HCT116 (cell line): ENCODE measurements at regions not wholly inside any gene's neighbourhood (a gene's known extent, or its start where the extent isn't known, plus 50 kb on each side); places are given as distances from the start of the nearest gene placed in this dataset.

Experiments
- ATAC-seq: fragments of 200-7000 bp; cut with Tn5 transposase; 2 replicates; pipeline ENCODE4 v1.9.1; 2020; ENCODE audit warnings: mild to moderate bottlenecking, moderate library complexity
- BruUV-seq: library from RNA; stranded (reverse); fragments of 400-500 nt; replicated peaks from 2 replicates; lab custom pipeline; 2021; lab: Mats Ljungman, UMichigan
- CTCF ChIA-PET: fragments of 300-600 bp; sonication (Branson Sonifier 250); formaldehyde crosslinking; loops from one replicate; lab custom pipeline; 2021; ENCODE audit warnings: antibody characterized with exemption; lab: Charles Lee
- POLR2A ChIA-PET: fragments of 300-600, 350-600 bp; sonication (Branson Sonifier 250); formaldehyde crosslinking; loops from one replicate; lab custom pipeline; 2021; ENCODE audit warnings: antibody characterized with exemption; lab: Charles Lee
- RAD21 ChIA-PET, 2 experiments: fragments of 300-600 bp; sonication (Branson Sonifier 250); formaldehyde crosslinking; loops; one replicate each; lab custom pipeline; 2023; ENCODE audit warnings: low total read pairs in 2 of 2; ENCODE audit not compliant: uncharacterized antibody in 2 of 2, unreplicated experiment in 2 of 2, low non-redundant PET in 1 of 2; lab: Charles Lee
- DNase-seq: peaks from one replicate; pipeline ENCODE4 v3.0.0-alpha.2; 2010; ENCODE audit warnings: low read depth, low spot score
- H2AFZ ChIP-seq: fragments of 200-600 bp; shearing (Covaris generic), sonication (generic); 2 replicates; pipeline ENCODE4 v1.6.1; 2017; ENCODE audit warnings: low read depth, mixed run types, mixed read lengths, antibody characterized with exemption, low read length; ENCODE audit not compliant: poor library complexity, severe bottlenecking
- H3K27ac ChIP-seq: 2 replicates; pipeline ENCODE4 v1.5.1; 2012; ENCODE audit warnings: low read depth, low read length
- H3K27me3 ChIP-seq: fragments of 200-600 bp; sonication (generic); 2 replicates; pipeline ENCODE4 v1.6.1; 2016; ENCODE audit warnings: mixed run types, low read length, mixed read lengths; ENCODE audit not compliant: insufficient read depth
- H3K36me3 ChIP-seq, 2 experiments: fragments of 200-500 bp in 1 of 2; fragments of 200-600 bp in 1 of 2; sonication (Bioruptor generic) in 1 of 2; sonication (generic) in 1 of 2; 2 replicates each; pipeline versions ENCODE4 v1.5.1 to v1.6.1; 2014 to 2016; ENCODE audit warnings: low read length in 2 of 2, inconsistent platforms in 1 of 2, mixed read lengths in 1 of 2, mixed run types in 1 of 2; ENCODE audit not compliant: insufficient read depth in 2 of 2, control insufficient read depth in 1 of 2
- H3K4me1 ChIP-seq, 2 experiments: fragments of 200-600 bp in 1 of 2; sonication (generic) in 1 of 2; 2 replicates each; pipeline versions ENCODE4 v1.5.1 to v1.6.1; 2012 to 2017; ENCODE audit warnings: low read length in 2 of 2, inconsistent platforms in 1 of 2, mild to moderate bottlenecking in 1 of 2, mixed read lengths in 1 of 2, mixed run types in 1 of 2, moderate library complexity in 1 of 2; ENCODE audit not compliant: insufficient read depth in 2 of 2, control insufficient read depth in 1 of 2
- H3K4me2 ChIP-seq: fragments of 200-600 bp; sonication (generic); 2 replicates; pipeline ENCODE4 v1.6.1; 2017; ENCODE audit warnings: mixed run types, low read length, mixed read lengths
- H3K4me3 ChIP-seq, 2 experiments: fragments of 200-600 bp in 1 of 2; sonication (generic) in 1 of 2; replicated peaks in 1 of 2; 2 replicates each; pipeline ENCODE4 v1.5.1; 2011 to 2016; ENCODE audit warnings: low read length in 2 of 2, control low read depth in 1 of 2, low read depth in 1 of 2, mild to moderate bottlenecking in 1 of 2, mixed read lengths in 1 of 2, mixed run types in 1 of 2
- H3K79me2 ChIP-seq: fragments of 200-600 bp; sonication (generic); 2 replicates; pipeline ENCODE4 v1.6.1; 2017; ENCODE audit warnings: mild to moderate bottlenecking, mixed run types, low read length, moderate library complexity, mixed read lengths; ENCODE audit not compliant: insufficient read depth
- H3K9ac ChIP-seq: fragments of 200-600 bp; sonication (generic); 2 replicates; pipeline ENCODE4 v1.6.1; 2016; ENCODE audit warnings: low read length, mixed read lengths
- H3K9me2 ChIP-seq: fragments of 200-600 bp; sonication (generic), shearing (Covaris generic); 2 replicates; pipeline ENCODE4 v1.6.1; 2017; ENCODE audit warnings: mixed run types, mild to moderate bottlenecking, moderate library complexity; ENCODE audit not compliant: insufficient read depth
- H3K9me3 ChIP-seq, 2 experiments: fragments of 200-500 bp in 1 of 2; fragments of 200-600 bp in 1 of 2; sonication (Bioruptor generic) in 1 of 2; sonication (generic) in 1 of 2; 2 replicates each; pipeline ENCODE4 v1.6.1; 2014 to 2017; ENCODE audit warnings: low read length in 2 of 2, mixed read lengths in 2 of 2, inconsistent platforms in 1 of 2, low read depth in 1 of 2, mild to moderate bottlenecking in 1 of 2, mixed run types in 1 of 2, moderate library complexity in 1 of 2; ENCODE audit not compliant: control insufficient read depth in 1 of 2, insufficient read depth in 1 of 2
- H4K20me1 ChIP-seq: fragments of 200-600 bp; sonication (generic), shearing (Covaris generic); 2 replicates; pipeline ENCODE4 v1.6.1; 2017; ENCODE audit warnings: mixed run types, mild to moderate bottlenecking, moderate library complexity; ENCODE audit not compliant: insufficient read depth
- ATF3 ChIP-seq: IDR thresholded peaks from 2 replicates; pipeline ENCODE4 v1.6.1; 2012
- CBX3 ChIP-seq: IDR thresholded peaks from 2 replicates; pipeline ENCODE4 v1.6.1; 2012; ENCODE audit warnings: low read depth
- ELF1 ChIP-seq: IDR thresholded peaks from 2 replicates; pipeline ENCODE4 v1.6.1; 2012; ENCODE audit warnings: low read depth, borderline replicate concordance
- POLR2AphosphoS5 ChIP-seq: IDR thresholded peaks from 2 replicates; pipeline ENCODE4 v1.6.1; 2011; ENCODE audit warnings: mild to moderate bottlenecking, low read depth, low read length, moderate library complexity
- RAD21 ChIP-seq: IDR thresholded peaks from 2 replicates; pipeline ENCODE4 v1.6.1; 2012; ENCODE audit warnings: low read depth, mild to moderate bottlenecking
- SIN3A ChIP-seq: IDR thresholded peaks from 2 replicates; pipeline ENCODE4 v1.6.1; 2012; ENCODE audit warnings: low read depth
- TCF7L2 ChIP-seq: IDR thresholded peaks from 2 replicates; pipeline ENCODE4 v1.7.0; 2011; ENCODE audit warnings: borderline replicate concordance, inconsistent platforms; ENCODE audit not compliant: insufficient read depth, insufficient read length; ENCODE audit errors: extremely low read depth
- ZNF274 ChIP-seq: fragments of 200-500 bp; sonication (Bioruptor generic); IDR thresholded peaks from 2 replicates; pipeline ENCODE4 v1.6.1; 2014; ENCODE audit warnings: mild to moderate bottlenecking, low read depth, low read length, inconsistent platforms
- intact Hi-C: fragments of 100-400 bp; cut with micrococcal nuclease; formaldehyde crosslinking; loops from 2 replicates; pipeline ENCODE4 v1.10.0; 2022
- TF ChIP-seq, protein P1 (sequence below), 3 experiments: fragments of 200-600 bp in 1 of 3; sonication (generic) in 1 of 3; IDR thresholded peaks in 2 of 3; conservative IDR thresholded peaks in 1 of 3; 2 replicates each; pipeline ENCODE4 v1.5.1; 2012 to 2017; ENCODE audit warnings: low read depth in 2 of 3, low read length in 2 of 3, antibody characterized with exemption in 1 of 3, borderline replicate concordance in 1 of 3, control low read depth in 1 of 3, mild to moderate bottlenecking in 1 of 3, mixed read lengths in 1 of 3, mixed run types in 1 of 3, moderate library complexity in 1 of 3; ENCODE audit not compliant: insufficient read depth in 1 of 3

DNA sequence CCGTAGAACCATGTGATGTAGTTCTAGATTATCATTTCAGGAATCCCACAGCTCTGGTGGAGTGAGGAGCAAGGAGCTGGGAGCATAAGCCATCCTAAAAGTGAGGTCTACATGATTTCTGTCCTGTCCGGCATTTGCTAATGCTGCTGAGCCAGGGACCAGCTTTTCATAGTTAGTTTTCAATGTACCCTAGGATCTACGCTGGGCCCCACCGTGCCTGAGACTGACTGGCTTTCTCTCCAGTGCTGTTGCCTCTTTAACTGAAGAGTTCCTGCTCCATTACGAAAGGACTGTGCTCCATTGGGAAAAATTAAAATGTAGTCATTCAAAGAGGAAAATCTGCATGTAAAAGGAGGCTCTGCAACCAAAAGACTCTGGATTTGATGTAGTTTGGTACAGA is 634.8 kb downstream of the DMRTA1 start:
- intact Hi-C loops, result no loop called here
- ATAC-seq, result no peak
- POLR2A ChIA-PET, result no interaction called here
- Histone ChIP-seq H3K27me3 (no peaks in the 10 kb centered on the region), H3K4me3 (no peak overlapping the region), H3K9me3 (no peaks in the 10 kb centered on the region), H3K79me2 (no peaks in the 10 kb centered on the region), H3K9ac (no peak overlapping the region), H3K36me3 (no peaks in the 10 kb centered on the region), H2AFZ (no peak overlapping the region), H3K9me2 (no peaks in the 10 kb centered on the region)
- RAD21 ChIA-PET, result no interaction called here
- BruUV-seq, result no TSS peak
- no peak for TF ChIP-seq POLR2AphosphoS5
- no peak for TF ChIP-seq ZNF274
- TF ChIP-seq, protein P1, sequence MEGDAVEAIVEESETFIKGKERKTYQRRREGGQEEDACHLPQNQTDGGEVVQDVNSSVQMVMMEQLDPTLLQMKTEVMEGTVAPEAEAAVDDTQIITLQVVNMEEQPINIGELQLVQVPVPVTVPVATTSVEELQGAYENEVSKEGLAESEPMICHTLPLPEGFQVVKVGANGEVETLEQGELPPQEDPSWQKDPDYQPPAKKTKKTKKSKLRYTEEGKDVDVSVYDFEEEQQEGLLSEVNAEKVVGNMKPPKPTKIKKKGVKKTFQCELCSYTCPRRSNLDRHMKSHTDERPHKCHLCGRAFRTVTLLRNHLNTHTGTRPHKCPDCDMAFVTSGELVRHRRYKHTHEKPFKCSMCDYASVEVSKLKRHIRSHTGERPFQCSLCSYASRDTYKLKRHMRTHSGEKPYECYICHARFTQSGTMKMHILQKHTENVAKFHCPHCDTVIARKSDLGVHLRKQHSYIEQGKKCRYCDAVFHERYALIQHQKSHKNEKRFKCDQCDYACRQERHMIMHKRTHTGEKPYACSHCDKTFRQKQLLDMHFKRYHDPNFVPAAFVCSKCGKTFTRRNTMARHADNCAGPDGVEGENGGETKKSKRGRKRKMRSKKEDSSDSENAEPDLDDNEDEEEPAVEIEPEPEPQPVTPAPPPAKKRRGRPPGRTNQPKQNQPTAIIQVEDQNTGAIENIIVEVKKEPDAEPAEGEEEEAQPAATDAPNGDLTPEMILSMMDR (IDR thresholded peaks at IDR 0.05 in 2 of 3, conservative IDR thresholded peaks at IDR 0.05 in 1 of 3; ENCODE audit: borderline replicate concordance in 1 of 3, insufficient read depth in 1 of 3, low read depth in 2 of 3, low read length in 2 of 3), result no peak
- no peak for TF ChIP-seq TCF7L2
- no peak for TF ChIP-seq ELF1
- TF ChIP-seq CBX3, result no peak
- no peak for TF ChIP-seq ATF3
- TF ChIP-seq RAD21, result no peak
- TF ChIP-seq SIN3A, result no peak
- TF ChIP-seq, all 23 proteins: peak for 0
- CTCF ChIA-PET, result no interaction called here
- no peak overlapping the region for H3K27ac ChIP-seq
- no peak overlapping the region for H3K4me2 ChIP-seq
- no peaks in the 10 kb centered on the region for H4K20me1 ChIP-seq
- H3K4me1 ChIP-seq, result no peaks in the 10 kb centered on the region
- no peak for DNase-seq
